GM19467 (cell line): ENCODE measurements at regions not wholly inside any gene's neighbourhood (a gene's known extent, or its start where the extent isn't known, plus 50 kb on each side); places are given as distances from the start of the nearest gene placed in this dataset.
"Not testable (repeated sequence)": the region's sequence is repeated elsewhere in the genome, so short reads cannot be mapped to it uniquely, and the experiment has no call there.

Source experiments
- ATAC-seq: cut with Tn5 transposase; IDR thresholded peaks from one replicate; pipeline ENCODE4 v1.9.1; 2021; ENCODE audit warnings: mild to moderate bottlenecking, moderate library complexity; ENCODE audit not compliant: unreplicated experiment

GRCh38 chr5:162209005-162209605, 141.5 kb downstream of the GABRG2 start:
- ATAC-seq, result peak; percentile 97

- no peak for ATAC-seq
Observed at GRCh38 chr5:162214551-162214950, 147.0 kb downstream of the GABRG2 start.

- no peak for ATAC-seq
Observed at GRCh38 chr5:162217037-162217436, 149.5 kb downstream of the GABRG2 start.

GRCh38 chr5:162221910-162222309, 154.3 kb downstream of the GABRG2 start:
- no peak for ATAC-seq

- no peak for ATAC-seq
Observed at GRCh38 chr5:162227075-162227474, 159.5 kb downstream of the GABRG2 start.

- no peak for ATAC-seq
Observed at GRCh38 chr5:162230348-162230747, 162.8 kb downstream of the GABRG2 start.

- ATAC-seq, result no peak
Observed at GRCh38 chr5:162231522-162231921, 163.9 kb downstream of the GABRG2 start.

GRCh38 chr5:162240734-162241133, 173.2 kb downstream of the GABRG2 start:
- ATAC-seq, result no peak

GRCh38 chr5:162242416-162242815, 174.8 kb downstream of the GABRG2 start:
- no peak for ATAC-seq

- no peak for ATAC-seq
Observed at GRCh38 chr5:162243651-162244050, 176.1 kb downstream of the GABRG2 start.

- ATAC-seq, result no peak
Observed at GRCh38 chr5:162248107-162248713, 180.6 kb downstream of the GABRG2 start.

- no peak for ATAC-seq
Observed at GRCh38 chr5:162256711-162257110, 189.1 kb downstream of the GABRG2 start.

- ATAC-seq, result peak; percentile 78
Observed at GRCh38 chr5:162268694-162269481, 201.3 kb downstream of the GABRG2 start.

- no peak for ATAC-seq
Observed at GRCh38 chr5:162272417-162272816, 204.8 kb downstream of the GABRG2 start.

GRCh38 chr5:162274679-162275078, 207.1 kb downstream of the GABRG2 start:
- ATAC-seq, result no peak

- not testable (repeated sequence) for ATAC-seq
Observed at GRCh38 chr5:162275387-162275786, 207.8 kb downstream of the GABRG2 start.

GRCh38 chr5:162282191-162282590, 214.6 kb downstream of the GABRG2 start:
- ATAC-seq, result no peak

GRCh38 chr5:162283609-162284008, 216.0 kb downstream of the GABRG2 start:
- ATAC-seq, result no peak

- peak; percentile 50 for ATAC-seq
Observed at GRCh38 chr5:162288647-162289296, 221.2 kb downstream of the GABRG2 start.

- no peak for ATAC-seq
Observed at GRCh38 chr5:162289489-162289888, 221.9 kb downstream of the GABRG2 start.

GRCh38 chr5:162299793-162300192, 232.2 kb downstream of the GABRG2 start:
- no peak for ATAC-seq

- ATAC-seq, result no peak
Observed at GRCh38 chr5:162301356-162301755, 233.8 kb downstream of the GABRG2 start.
